ENCODE measurements at regions not wholly inside any gene's neighbourhood (a gene's known extent, or its start where the extent isn't known, plus 50 kb on each side); places are given as distances from the start of the nearest gene placed in this dataset.

DNA sequence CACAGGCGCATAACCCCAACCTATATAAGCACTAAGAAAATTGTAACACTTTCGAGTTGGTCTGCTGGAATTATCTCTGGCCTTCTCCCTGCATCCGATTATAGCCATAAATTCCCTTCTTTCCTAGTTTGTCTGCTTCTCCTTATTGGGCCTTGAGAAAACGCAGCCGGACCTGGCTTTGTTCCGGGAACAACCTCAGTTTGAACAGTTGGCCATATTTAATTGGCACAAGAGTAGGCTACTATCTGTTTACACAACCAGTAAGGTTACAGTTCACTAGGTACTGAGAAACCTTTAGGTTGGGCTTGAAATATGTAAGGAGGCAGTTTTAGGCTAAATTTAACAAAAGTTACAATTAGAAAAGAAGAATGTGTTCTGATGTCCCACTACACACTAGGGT lies 176.1 kb downstream of the IPO8 start:
- Histone ChIP-seq H3K4me3 (no peak overlapping the region), H3K4me1 (no peaks in the 10 kb centered on the region), H3K27ac (no peak overlapping the region), H3K36me3 (no peaks in the 10 kb centered on the region), H3K27me3 (no peaks in the 10 kb centered on the region), H3K9me3 (no peaks in the 10 kb centered on the region)
- TF ChIP-seq, protein P1, sequence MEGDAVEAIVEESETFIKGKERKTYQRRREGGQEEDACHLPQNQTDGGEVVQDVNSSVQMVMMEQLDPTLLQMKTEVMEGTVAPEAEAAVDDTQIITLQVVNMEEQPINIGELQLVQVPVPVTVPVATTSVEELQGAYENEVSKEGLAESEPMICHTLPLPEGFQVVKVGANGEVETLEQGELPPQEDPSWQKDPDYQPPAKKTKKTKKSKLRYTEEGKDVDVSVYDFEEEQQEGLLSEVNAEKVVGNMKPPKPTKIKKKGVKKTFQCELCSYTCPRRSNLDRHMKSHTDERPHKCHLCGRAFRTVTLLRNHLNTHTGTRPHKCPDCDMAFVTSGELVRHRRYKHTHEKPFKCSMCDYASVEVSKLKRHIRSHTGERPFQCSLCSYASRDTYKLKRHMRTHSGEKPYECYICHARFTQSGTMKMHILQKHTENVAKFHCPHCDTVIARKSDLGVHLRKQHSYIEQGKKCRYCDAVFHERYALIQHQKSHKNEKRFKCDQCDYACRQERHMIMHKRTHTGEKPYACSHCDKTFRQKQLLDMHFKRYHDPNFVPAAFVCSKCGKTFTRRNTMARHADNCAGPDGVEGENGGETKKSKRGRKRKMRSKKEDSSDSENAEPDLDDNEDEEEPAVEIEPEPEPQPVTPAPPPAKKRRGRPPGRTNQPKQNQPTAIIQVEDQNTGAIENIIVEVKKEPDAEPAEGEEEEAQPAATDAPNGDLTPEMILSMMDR (IDR thresholded peaks at IDR 0.05), result no peak
- ATAC-seq (no peak), DNase-seq (no peak)
- intact Hi-C loops (cut with DNase I), result no loop called here

- intact Hi-C loops (cut with DNase I), result no loop called here
- H3K27ac ChIP-seq, result no peak overlapping the region
- H3K27me3 ChIP-seq, result no peaks in the 10 kb centered on the region
- H3K4me1 ChIP-seq, result no peaks in the 10 kb centered on the region
- no peak overlapping the region for H3K4me3 ChIP-seq
- H3K9me3 ChIP-seq, result no peaks in the 10 kb centered on the region
- no peak for ATAC-seq
- TF ChIP-seq, protein P1 (IDR thresholded peaks at IDR 0.05), result no peak
- DNase-seq, result no peak
- no peaks in the 10 kb centered on the region for H3K36me3 ChIP-seq
These were observed 178.3 kb downstream of the IPO8 start for GRCh38 chr12:30517320-30517719.

DNA sequence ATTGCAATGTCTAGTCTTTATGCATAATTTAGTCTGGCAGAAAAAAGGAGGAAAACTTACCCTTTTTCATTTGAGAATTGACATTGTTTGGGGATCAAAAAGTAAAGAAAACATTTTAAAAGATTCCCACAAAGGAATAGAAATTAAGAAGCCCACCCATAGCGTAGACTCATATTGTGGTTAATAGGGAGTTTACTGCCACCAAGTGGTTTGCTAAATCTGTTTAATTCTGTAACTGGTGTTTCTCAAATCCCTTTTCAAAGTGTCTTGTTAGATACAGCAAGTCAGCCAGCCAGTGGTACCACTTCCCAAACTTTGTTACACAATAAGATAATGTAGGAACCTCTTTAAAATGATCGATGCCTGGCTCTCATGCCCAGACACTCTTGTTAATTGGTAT lies 180.3 kb downstream of the IPO8 start:
- Histone ChIP-seq H3K4me3 (no peak overlapping the region), H3K9me3 (no peaks in the 10 kb centered on the region), H3K36me3 (no peaks in the 10 kb centered on the region), H3K4me1 (no peaks in the 10 kb centered on the region), H3K27me3 (no peaks in the 10 kb centered on the region), H3K27ac (no peak overlapping the region)
- intact Hi-C loops (cut with DNase I), result no loop called here
- DNase-seq (peak in 2 of 4 donors; percentile 31 to 55), ATAC-seq (no peak)
- TF ChIP-seq, protein P1 (IDR thresholded peaks at IDR 0.05), result no peak

DNA sequence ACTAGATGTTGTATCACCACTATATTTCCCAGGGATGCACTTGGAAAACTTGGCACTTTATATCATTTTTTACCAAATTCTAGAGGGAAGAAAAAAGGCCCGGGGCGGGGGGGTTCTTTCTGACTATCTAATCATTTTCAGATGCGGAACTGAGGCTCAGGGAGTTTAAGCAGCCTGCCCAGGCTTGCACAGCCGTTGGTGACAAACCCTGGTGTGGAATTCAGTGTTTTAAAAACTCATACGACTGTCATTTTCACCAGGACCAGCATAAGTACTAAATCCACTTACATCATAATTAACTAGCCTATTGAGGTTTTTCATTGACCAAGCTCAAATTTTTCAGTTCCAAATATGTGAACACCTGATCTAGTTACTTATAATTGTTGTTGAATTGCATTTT lies 181.0 kb downstream of the IPO8 start:
- Histone ChIP-seq H3K4me3 (no peak overlapping the region), H3K27me3 (no peaks in the 10 kb centered on the region), H3K27ac (no peak overlapping the region), H3K36me3 (no peaks in the 10 kb centered on the region), H3K4me1 (no peaks in the 10 kb centered on the region), H3K9me3 (no peaks in the 10 kb centered on the region)
- DNase-seq (no peak), ATAC-seq (no peak)
- intact Hi-C loops (cut with DNase I), result no loop called here
- TF ChIP-seq, protein P1 (IDR thresholded peaks at IDR 0.05), result no peak

DNA sequence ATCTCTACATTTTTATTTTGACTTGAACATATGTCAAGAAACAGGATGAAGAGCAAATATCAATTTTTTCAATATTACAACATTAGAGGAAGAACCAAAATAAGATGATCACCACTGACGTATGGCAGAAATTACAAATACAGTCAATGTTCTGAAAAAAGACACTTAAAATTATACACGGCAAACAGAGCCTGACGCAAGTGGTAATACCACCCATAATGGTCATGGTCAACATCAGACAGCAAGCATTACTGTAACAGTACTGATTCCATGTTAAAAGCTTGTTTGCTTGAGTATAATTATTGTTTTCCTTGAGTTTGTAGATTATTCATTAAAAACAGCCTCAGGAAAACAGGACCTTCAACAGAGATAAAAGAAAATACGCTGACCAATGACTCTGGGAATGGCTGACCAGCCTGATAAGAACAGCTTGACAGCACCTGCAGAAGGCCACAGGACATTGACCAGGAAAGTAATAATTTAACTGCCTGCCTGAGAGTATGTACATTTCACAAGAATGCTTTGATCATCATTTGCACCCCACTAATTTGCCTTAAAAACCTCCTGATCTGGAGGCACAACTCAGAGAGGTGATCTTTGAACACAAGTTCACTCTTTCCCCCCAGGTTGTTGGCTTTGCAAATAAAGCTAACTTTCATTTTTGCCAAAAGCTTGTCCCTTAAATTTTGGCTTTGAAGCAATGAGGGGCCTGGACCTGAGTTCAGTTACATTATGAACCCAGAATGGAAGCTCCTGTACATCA lies 187.3 kb downstream of the IPO8 start:
- no peak overlapping the region for H3K27ac ChIP-seq
- no peak overlapping the region for H3K4me3 ChIP-seq
- no peaks in the 10 kb centered on the region for H3K4me1 ChIP-seq
- DNase-seq (no peak), ATAC-seq (no peak)
- intact Hi-C loops (cut with DNase I), result no loop called here
- no peaks in the 10 kb centered on the region for H3K27me3 ChIP-seq
- H3K36me3 ChIP-seq, result no peaks in the 10 kb centered on the region
- no peaks in the 10 kb centered on the region for H3K9me3 ChIP-seq
- TF ChIP-seq, protein P1 (IDR thresholded peaks at IDR 0.05), result no peak

Data from left lung (tissue), 4 donors.